ENCODE measurements at regions not wholly inside any gene's neighbourhood (a gene's known extent, or its start where the extent isn't known, plus 50 kb on each side); places are given as distances from the start of the nearest gene placed in this dataset.
"Not testable (repeated sequence)": the region's sequence is repeated elsewhere in the genome, so short reads cannot be mapped to it uniquely, and the experiment has no call there.

GRCh38 chr3:187475613-187476012 is 107.4 kb downstream of the RTP4 start:
- not testable (repeated sequence) for DNase-seq (ENCODE audit: low read depth, low spot score)

- DNase-seq (ENCODE audit: low read depth, low spot score): no peak
These were observed 105.7 kb downstream of the RTP4 start for GRCh38 chr3:187473778-187474406.

GRCh38 chr3:187466306-187466705 is 98.1 kb downstream of the RTP4 start:
- not testable (repeated sequence) for DNase-seq (ENCODE audit: low read depth, low spot score)

GRCh38 chr3:187465503-187465902 is 97.3 kb downstream of the RTP4 start:
- DNase-seq (ENCODE audit: low read depth, low spot score): no peak

- DNase-seq (ENCODE audit: low read depth, low spot score): no peak
These were observed 96.5 kb downstream of the RTP4 start for GRCh38 chr3:187464682-187465081.

GRCh38 chr3:187458921-187459320 is 90.7 kb downstream of the RTP4 start:
- no peak for DNase-seq (ENCODE audit: low read depth, low spot score)

GRCh38 chr3:187458383-187458782 is 90.2 kb downstream of the RTP4 start:
- no peak for DNase-seq (ENCODE audit: low read depth, low spot score)

GRCh38 chr3:187456250-187456649 is 88.1 kb downstream of the RTP4 start:
- no peak for DNase-seq (ENCODE audit: low read depth, low spot score)

GRCh38 chr3:187454085-187454815 is 86.1 kb downstream of the RTP4 start:
- no peak for DNase-seq (ENCODE audit: low read depth, low spot score)

GRCh38 chr3:187450431-187451190 is 82.4 kb downstream of the RTP4 start:
- no peak for DNase-seq (ENCODE audit: low read depth, low spot score)

GRCh38 chr3:187448674-187449073 is 80.5 kb downstream of the RTP4 start:
- no peak for DNase-seq (ENCODE audit: low read depth, low spot score)

- DNase-seq (ENCODE audit: low read depth, low spot score): no peak
These were observed 79.6 kb downstream of the RTP4 start for GRCh38 chr3:187447737-187448136.

- no peak for DNase-seq (ENCODE audit: low read depth, low spot score)
These were observed 77.2 kb downstream of the RTP4 start for GRCh38 chr3:187445356-187445755.

GRCh38 chr3:187434524-187434923 is 66.3 kb downstream of the RTP4 start:
- DNase-seq (ENCODE audit: low read depth, low spot score): no peak

GRCh38 chr3:187430576-187430975 is 62.4 kb downstream of the RTP4 start:
- DNase-seq (ENCODE audit: low read depth, low spot score): no peak
